NCI-H2196 (cell line): ENCODE measurements at regions not wholly inside any gene's neighbourhood (a gene's known extent, or its start where the extent isn't known, plus 50 kb on each side); places are given as distances from the start of the nearest gene placed in this dataset.
"Not testable (repeated sequence)": the region's sequence is repeated elsewhere in the genome, so short reads cannot be mapped to it uniquely, and the experiment has no call there.

Source experiments
- DNase-seq: peaks from one replicate; lab custom pipeline; 2025; ENCODE audit not compliant: unreplicated experiment; lab: John Stamatoyannopoulos, UW

GRCh38 chr13:68987585-68987984 is 1120.0 kb upstream of the ATXN8OS start:
- DNase-seq = no peak

GRCh38 chr13:68984688-68985319 is 1122.8 kb upstream of the ATXN8OS start:
- no peak for DNase-seq

GRCh38 chr13:68982961-68983619 is 1124.5 kb upstream of the ATXN8OS start:
- no peak for DNase-seq

- no peak for DNase-seq
These were observed 1131.3 kb upstream of the ATXN8OS start for GRCh38 chr13:68976287-68976686.

- no peak for DNase-seq
These were observed 1137.1 kb upstream of the ATXN8OS start for GRCh38 chr13:68970532-68970931.

- DNase-seq = no peak
These were observed 1159.0 kb upstream of the ATXN8OS start for GRCh38 chr13:68948586-68948985.

- no peak for DNase-seq
These were observed 1163.4 kb upstream of the ATXN8OS start for GRCh38 chr13:68944272-68944671.

- DNase-seq = no peak
These were observed 1167.6 kb upstream of the ATXN8OS start for GRCh38 chr13:68940049-68940448.

GRCh38 chr13:68938639-68939038 is 1169.0 kb upstream of the ATXN8OS start:
- no peak for DNase-seq

GRCh38 chr13:68929075-68929745 is 1178.4 kb upstream of the ATXN8OS start:
- DNase-seq = no peak

- no peak for DNase-seq
These were observed 1180.1 kb upstream of the ATXN8OS start for GRCh38 chr13:68927387-68928026.

- DNase-seq = no peak
These were observed 1183.6 kb upstream of the ATXN8OS start for GRCh38 chr13:68923995-68924394.

GRCh38 chr13:68908879-68909278 is 1198.7 kb upstream of the ATXN8OS start:
- DNase-seq = no peak

- no peak for DNase-seq
These were observed 1202.4 kb upstream of the ATXN8OS start for GRCh38 chr13:68905186-68905585.

GRCh38 chr13:68897331-68897928 is 1210.2 kb upstream of the ATXN8OS start:
- DNase-seq = no peak

GRCh38 chr13:68895696-68896095 is 1211.9 kb upstream of the ATXN8OS start:
- no peak for DNase-seq

GRCh38 chr13:68893721-68894120 is 1213.9 kb upstream of the ATXN8OS start:
- DNase-seq = not testable (repeated sequence)

GRCh38 chr13:68892596-68892995 is 1215.0 kb upstream of the ATXN8OS start:
- DNase-seq = not testable (repeated sequence)

GRCh38 chr13:68890101-68890500 is 1217.5 kb upstream of the ATXN8OS start:
- not testable (repeated sequence) for DNase-seq

- no peak for DNase-seq
These were observed 1218.8 kb upstream of the ATXN8OS start for GRCh38 chr13:68888832-68889231.

- DNase-seq = no peak
These were observed 1235.3 kb upstream of the ATXN8OS start for GRCh38 chr13:68872338-68872737.
